HCT116 (cell line): ENCODE measurements at regions not wholly inside any gene's neighbourhood (a gene's known extent, or its start where the extent isn't known, plus 50 kb on each side); places are given as distances from the start of the nearest gene placed in this dataset.
"Not testable (repeated sequence)": the region's sequence is repeated elsewhere in the genome, so short reads cannot be mapped to it uniquely, and the experiment has no call there.

Source experiments
- EZH2 ChIP-seq: fragments of 200-600 bp; sonication (generic); IDR thresholded peaks from 2 replicates; pipeline ENCODE4 v1.6.1; 2017; ENCODE audit warnings: antibody characterized with exemption, mixed run types
- ZNF274 ChIP-seq: fragments of 200-500 bp; sonication (Bioruptor generic); IDR thresholded peaks from 2 replicates; pipeline ENCODE4 v1.6.1; 2014; ENCODE audit warnings: mild to moderate bottlenecking, low read depth, low read length, inconsistent platforms

DNA sequence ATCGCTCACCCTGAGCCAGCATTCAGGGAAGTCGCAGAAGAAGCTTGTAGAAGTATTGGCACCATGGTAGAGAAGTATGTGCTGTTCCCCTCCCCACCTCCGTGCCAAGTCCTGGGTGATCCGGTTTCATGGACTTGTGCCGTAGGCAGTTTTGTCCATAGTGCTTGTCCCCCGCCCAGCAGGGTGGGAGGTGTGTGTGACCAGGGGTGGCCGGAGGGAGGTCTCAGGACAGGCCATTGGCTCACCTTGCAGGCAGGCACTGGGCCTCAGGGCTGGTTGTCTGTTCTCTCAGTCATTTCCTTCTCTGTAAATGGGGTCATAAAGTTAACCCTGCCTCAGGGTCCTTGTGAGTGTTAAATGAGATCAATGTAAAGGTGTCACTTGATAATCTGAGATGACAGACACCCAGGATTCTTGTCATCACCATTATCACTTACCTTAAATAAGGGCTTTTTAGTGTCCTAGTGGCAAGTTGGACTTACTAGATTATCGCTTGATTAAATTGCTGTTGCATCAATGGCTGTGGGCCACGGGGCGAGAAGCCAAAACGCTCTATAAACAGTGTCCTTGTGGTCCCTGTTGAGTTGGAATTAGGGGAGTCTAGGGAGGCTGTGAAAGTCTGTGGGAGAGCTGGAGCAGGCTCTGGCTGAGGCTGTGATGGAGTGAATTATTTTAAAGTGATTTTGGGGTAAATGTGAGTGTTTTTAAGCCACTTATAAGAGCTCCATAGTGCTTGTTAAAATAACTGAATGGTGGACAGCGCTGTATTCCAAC, 130.0 kb downstream of the MRPL57 start:
- not testable (repeated sequence) for TF ChIP-seq ZNF274, EZH2
